ENCODE measurements at regions not wholly inside any gene's neighbourhood (a gene's known extent, or its start where the extent isn't known, plus 50 kb on each side); places are given as distances from the start of the nearest gene placed in this dataset.

GRCh38 chr13:85896516-85897450 is 97.6 kb upstream of the SLITRK6 start:
- no peak for DNase-seq (ENCODE audit: low read depth, low spot score)

- no peak for DNase-seq (ENCODE audit: low read depth, low spot score)
Observed at GRCh38 chr13:85887406-85887805, 88.2 kb upstream of the SLITRK6 start.

GRCh38 chr13:85879014-85879413 is 79.8 kb upstream of the SLITRK6 start:
- no peak for DNase-seq (ENCODE audit: low read depth, low spot score)

GRCh38 chr13:85864963-85865530 is 65.8 kb upstream of the SLITRK6 start:
- peak; percentile 26 for DNase-seq (ENCODE audit: low read depth, low spot score)

GRCh38 chr13:85853901-85854663 is 54.9 kb upstream of the SLITRK6 start:
- DNase-seq (ENCODE audit: low read depth, low spot score), result no peak

GRCh38 chr13:85853161-85853894 is 54.1 kb upstream of the SLITRK6 start:
- no peak for DNase-seq (ENCODE audit: low read depth, low spot score)
